Sigmoid colon (tissue), 4 donors: ENCODE measurements at regions not wholly inside any gene's neighbourhood (a gene's known extent, or its start where the extent isn't known, plus 50 kb on each side); places are given as distances from the start of the nearest gene placed in this dataset.

Source experiments
- CTCF ChIP-seq, 4 experiments: fragments of 450-650 bp in 3 of 4; fragments of 200-600 bp in 1 of 4; IDR thresholded peaks; one replicate each; pipeline ENCODE4 v1.5.1; 2016 to 2019; ENCODE audit warnings: antibody characterized with exemption in 4 of 4, mild to moderate bottlenecking in 3 of 4, moderate library complexity in 2 of 4
- EP300 ChIP-seq, 4 donors: sonication (generic); formaldehyde crosslinking; IDR thresholded peaks; one replicate each; pipeline ENCODE4 v1.6.1; 2017; ENCODE audit warnings: antibody characterized with exemption in 4 of 4
- POLR2A ChIP-seq, 2 donors: fragments of 450-650 bp; IDR thresholded peaks; one replicate each; pipeline ENCODE4 v1.6.1; 2016; ENCODE audit warnings: antibody characterized with exemption in 2 of 2, mild to moderate bottlenecking in 2 of 2, moderate library complexity in 2 of 2
- POLR2AphosphoS5 ChIP-seq, 4 donors: sonication (generic); formaldehyde crosslinking; IDR thresholded peaks; one replicate each; pipeline ENCODE4 v1.6.1; 2017; ENCODE audit warnings: antibody characterized with exemption in 4 of 4

- no peak for TF ChIP-seq CTCF (IDR thresholded peaks at IDR 0.05)
- no peak for TF ChIP-seq EP300 (IDR thresholded peaks at IDR 0.05)
- no peak for TF ChIP-seq POLR2A (IDR thresholded peaks at IDR 0.05)
- no peak for TF ChIP-seq POLR2AphosphoS5 (IDR thresholded peaks at IDR 0.05)
These were observed 151.0 kb upstream of the NEBL start for GRCh38 chr10:21048068-21048467.
